ENCODE measurements at regions not wholly inside any gene's neighbourhood (a gene's known extent, or its start where the extent isn't known, plus 50 kb on each side); places are given as distances from the start of the nearest gene placed in this dataset.

DNA sequence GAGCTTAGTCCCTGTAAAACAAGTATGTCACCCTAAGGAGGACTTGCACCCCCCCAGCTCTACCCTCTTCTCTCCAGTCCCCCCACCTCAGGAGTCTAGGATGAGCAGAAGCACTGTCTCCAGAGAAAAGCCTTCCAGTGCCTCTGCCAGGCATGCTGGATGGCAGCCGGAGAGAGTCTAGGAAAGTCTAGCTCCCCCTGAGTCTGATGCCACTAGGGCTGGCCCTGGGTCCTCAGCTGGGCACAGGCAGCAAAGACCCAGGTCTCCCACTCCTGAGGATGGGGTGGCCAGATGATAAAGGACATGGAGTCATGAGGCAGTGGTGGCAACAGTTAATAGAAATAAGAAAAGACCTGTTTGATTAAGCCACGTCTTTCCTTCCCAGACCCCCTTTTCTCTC is 225.6 kb downstream of the CYP26B1 start:
- TF ChIP-seq, protein P1, sequence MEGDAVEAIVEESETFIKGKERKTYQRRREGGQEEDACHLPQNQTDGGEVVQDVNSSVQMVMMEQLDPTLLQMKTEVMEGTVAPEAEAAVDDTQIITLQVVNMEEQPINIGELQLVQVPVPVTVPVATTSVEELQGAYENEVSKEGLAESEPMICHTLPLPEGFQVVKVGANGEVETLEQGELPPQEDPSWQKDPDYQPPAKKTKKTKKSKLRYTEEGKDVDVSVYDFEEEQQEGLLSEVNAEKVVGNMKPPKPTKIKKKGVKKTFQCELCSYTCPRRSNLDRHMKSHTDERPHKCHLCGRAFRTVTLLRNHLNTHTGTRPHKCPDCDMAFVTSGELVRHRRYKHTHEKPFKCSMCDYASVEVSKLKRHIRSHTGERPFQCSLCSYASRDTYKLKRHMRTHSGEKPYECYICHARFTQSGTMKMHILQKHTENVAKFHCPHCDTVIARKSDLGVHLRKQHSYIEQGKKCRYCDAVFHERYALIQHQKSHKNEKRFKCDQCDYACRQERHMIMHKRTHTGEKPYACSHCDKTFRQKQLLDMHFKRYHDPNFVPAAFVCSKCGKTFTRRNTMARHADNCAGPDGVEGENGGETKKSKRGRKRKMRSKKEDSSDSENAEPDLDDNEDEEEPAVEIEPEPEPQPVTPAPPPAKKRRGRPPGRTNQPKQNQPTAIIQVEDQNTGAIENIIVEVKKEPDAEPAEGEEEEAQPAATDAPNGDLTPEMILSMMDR (IDR thresholded peaks at IDR 0.05): no peak
- TF ChIP-seq POLR2A (IDR thresholded peaks at IDR 0.05): no peak
